AML-193 (cell line): ENCODE measurements at regions not wholly inside any gene's neighbourhood (a gene's known extent, or its start where the extent isn't known, plus 50 kb on each side); places are given as distances from the start of the nearest gene placed in this dataset.

Experiments used
- DNase-seq, 2 experiments: peaks; one replicate each; lab custom pipeline; 2025; lab: John Stamatoyannopoulos, UW

- DNase-seq, result no peak
Measured at GRCh38 chr1:224504297-224505041, 69.9 kb upstream of the WDR26 start.

GRCh38 chr1:224505454-224506093 lies 71.0 kb upstream of the WDR26 start:
- DNase-seq, result no peak

GRCh38 chr1:224506141-224506814 lies 71.7 kb upstream of the WDR26 start:
- no peak for DNase-seq

- no peak for DNase-seq
Measured at GRCh38 chr1:224507771-224508523, 73.3 kb upstream of the WDR26 start.

- DNase-seq, result no peak
Measured at GRCh38 chr1:224509907-224510306, 75.3 kb upstream of the WDR26 start.

- DNase-seq, result no peak
Measured at GRCh38 chr1:224510880-224511645, 76.5 kb upstream of the WDR26 start.

- no peak for DNase-seq
Measured at GRCh38 chr1:224512600-224513151, 78.1 kb upstream of the WDR26 start.

- DNase-seq, result no peak
Measured at GRCh38 chr1:224513383-224513782, 78.8 kb upstream of the WDR26 start.

- DNase-seq, result peak; percentile 60
Measured at GRCh38 chr1:224513787-224514209, 79.2 kb upstream of the WDR26 start.

GRCh38 chr1:224517171-224517570 lies 82.6 kb upstream of the WDR26 start:
- DNase-seq, result no peak

GRCh38 chr1:224518528-224518927 lies 83.9 kb upstream of the WDR26 start:
- no peak for DNase-seq

- DNase-seq, result no peak
Measured at GRCh38 chr1:224519874-224520273, 85.3 kb upstream of the WDR26 start.

GRCh38 chr1:224520808-224521207 lies 86.2 kb upstream of the WDR26 start:
- no peak for DNase-seq

- no peak for DNase-seq
Measured at GRCh38 chr1:224521904-224522734, 87.5 kb upstream of the WDR26 start.

- DNase-seq, result no peak
Measured at GRCh38 chr1:224523676-224524075, 89.1 kb upstream of the WDR26 start.

- DNase-seq, result no peak
Measured at GRCh38 chr1:224524679-224525078, 90.1 kb upstream of the WDR26 start.

GRCh38 chr1:224525411-224526040 lies 90.6 kb upstream of the CNIH3 start:
- DNase-seq, result no peak

- no peak for DNase-seq
Measured at GRCh38 chr1:224526771-224527170, 89.3 kb upstream of the CNIH3 start.

- DNase-seq, result no peak
Measured at GRCh38 chr1:224528900-224529299, 87.2 kb upstream of the CNIH3 start.

- no peak for DNase-seq
Measured at GRCh38 chr1:224529844-224530243, 86.3 kb upstream of the CNIH3 start.
